ENCODE measurements at regions not wholly inside any gene's neighbourhood (a gene's known extent, or its start where the extent isn't known, plus 50 kb on each side); places are given as distances from the start of the nearest gene placed in this dataset.

DNA sequence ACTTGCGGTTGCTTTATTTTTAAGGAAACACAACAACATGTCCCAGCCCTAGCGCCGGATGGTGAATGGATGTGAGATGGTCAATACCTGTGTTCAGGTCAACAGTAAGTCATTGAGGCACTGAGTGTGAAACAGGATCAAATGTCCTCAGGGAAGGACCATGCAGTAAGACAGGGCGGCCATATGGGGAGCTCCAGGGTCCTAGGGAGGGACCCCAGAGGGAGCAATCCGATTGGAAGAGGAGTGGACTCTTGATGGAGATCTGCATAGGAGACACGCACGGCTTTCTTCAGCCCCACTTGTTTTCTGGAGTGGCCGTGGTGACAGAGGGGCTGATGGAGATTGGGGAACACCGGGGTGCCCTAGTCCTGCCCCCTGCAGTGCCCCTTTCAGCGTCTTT, 423.8 kb upstream of the MKI67 start:
- no peak overlapping the region for H3K27ac Mint-ChIP-seq

DNA sequence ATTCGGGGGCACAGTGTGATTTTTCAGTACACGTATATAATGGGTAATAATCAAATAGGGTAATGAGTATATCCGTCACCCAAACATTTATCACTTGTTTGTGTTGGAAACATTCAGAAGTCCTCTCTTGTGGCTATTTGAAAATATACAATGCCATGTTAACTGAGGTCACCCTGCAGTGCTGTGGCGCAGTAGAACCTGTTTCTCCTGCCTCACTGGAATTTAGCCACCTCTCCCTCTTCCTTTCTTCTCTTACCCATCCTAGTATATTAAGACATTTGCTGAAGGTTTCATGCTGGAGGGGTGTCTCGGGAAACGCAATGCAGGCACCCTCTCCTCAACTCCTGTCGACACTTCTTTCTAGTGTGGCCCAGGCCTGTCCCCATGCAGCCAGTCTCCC, 425.3 kb upstream of the MKI67 start:
- Mint-ChIP-seq H3K9me3 (peaks cover 7% of the 10 kb centered on the region), H3K36me3 (ENCODE audit: low read depth) (peaks cover 5% of the 10 kb centered on the region), H3K4me1 (peaks cover 5% of the 10 kb centered on the region), H3K4me3 (no peak overlapping the region), H3K27ac (no peak overlapping the region), H3K27me3 (ENCODE audit: low read depth) (peaks cover 21% of the 10 kb centered on the region)
- TF ChIP-seq, protein P1, sequence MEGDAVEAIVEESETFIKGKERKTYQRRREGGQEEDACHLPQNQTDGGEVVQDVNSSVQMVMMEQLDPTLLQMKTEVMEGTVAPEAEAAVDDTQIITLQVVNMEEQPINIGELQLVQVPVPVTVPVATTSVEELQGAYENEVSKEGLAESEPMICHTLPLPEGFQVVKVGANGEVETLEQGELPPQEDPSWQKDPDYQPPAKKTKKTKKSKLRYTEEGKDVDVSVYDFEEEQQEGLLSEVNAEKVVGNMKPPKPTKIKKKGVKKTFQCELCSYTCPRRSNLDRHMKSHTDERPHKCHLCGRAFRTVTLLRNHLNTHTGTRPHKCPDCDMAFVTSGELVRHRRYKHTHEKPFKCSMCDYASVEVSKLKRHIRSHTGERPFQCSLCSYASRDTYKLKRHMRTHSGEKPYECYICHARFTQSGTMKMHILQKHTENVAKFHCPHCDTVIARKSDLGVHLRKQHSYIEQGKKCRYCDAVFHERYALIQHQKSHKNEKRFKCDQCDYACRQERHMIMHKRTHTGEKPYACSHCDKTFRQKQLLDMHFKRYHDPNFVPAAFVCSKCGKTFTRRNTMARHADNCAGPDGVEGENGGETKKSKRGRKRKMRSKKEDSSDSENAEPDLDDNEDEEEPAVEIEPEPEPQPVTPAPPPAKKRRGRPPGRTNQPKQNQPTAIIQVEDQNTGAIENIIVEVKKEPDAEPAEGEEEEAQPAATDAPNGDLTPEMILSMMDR (IDR thresholded peaks at IDR 0.05; ENCODE audit: unreplicated experiment in 3 of 3): no peak

More for the DNA sequence above, 423.8 kb upstream of the MKI67 start:
- Mint-ChIP-seq H3K36me3 (ENCODE audit: low read depth) (peaks cover 5% of the 10 kb centered on the region), H3K9me3 (peaks cover 7% of the 10 kb centered on the region), H3K4me1 (peaks cover 5% of the 10 kb centered on the region), H3K27me3 (ENCODE audit: low read depth) (peaks cover 26% of the 10 kb centered on the region), H3K4me3 (no peak overlapping the region)
- TF ChIP-seq, protein P1 (IDR thresholded peaks at IDR 0.05; ENCODE audit: unreplicated experiment in 3 of 3): no peak

DNA sequence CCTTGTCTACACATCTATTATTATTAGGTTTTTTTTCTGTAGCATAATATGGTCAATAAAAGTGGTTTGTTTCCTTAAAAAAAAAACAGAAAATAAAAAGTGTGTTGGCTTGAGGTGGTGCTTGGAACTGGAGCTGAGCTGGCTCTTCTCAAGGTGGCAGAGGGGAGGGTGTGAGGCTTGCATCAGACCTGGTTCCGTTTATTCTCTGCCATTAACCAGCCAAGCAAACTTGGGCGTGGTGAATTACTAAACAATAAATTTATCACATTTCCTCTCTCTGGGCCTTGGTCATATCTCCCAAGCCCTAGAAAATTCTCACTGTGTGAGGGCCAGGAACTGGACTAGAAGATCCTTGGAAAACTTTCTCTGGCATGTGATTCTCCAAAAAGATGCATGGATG, 427.5 kb upstream of the MKI67 start:
- TF ChIP-seq, protein P1 (IDR thresholded peaks at IDR 0.05; ENCODE audit: unreplicated experiment in 3 of 3): no peak
- Mint-ChIP-seq H3K4me3 (no peak overlapping the region), H3K4me1 (no peaks in the 10 kb centered on the region), H3K27me3 (ENCODE audit: low read depth) (peaks cover 14% of the 10 kb centered on the region), H3K27ac (no peak overlapping the region), H3K36me3 (ENCODE audit: low read depth) (peaks cover 5% of the 10 kb centered on the region), H3K9me3 (peaks cover 7% of the 10 kb centered on the region)

DNA sequence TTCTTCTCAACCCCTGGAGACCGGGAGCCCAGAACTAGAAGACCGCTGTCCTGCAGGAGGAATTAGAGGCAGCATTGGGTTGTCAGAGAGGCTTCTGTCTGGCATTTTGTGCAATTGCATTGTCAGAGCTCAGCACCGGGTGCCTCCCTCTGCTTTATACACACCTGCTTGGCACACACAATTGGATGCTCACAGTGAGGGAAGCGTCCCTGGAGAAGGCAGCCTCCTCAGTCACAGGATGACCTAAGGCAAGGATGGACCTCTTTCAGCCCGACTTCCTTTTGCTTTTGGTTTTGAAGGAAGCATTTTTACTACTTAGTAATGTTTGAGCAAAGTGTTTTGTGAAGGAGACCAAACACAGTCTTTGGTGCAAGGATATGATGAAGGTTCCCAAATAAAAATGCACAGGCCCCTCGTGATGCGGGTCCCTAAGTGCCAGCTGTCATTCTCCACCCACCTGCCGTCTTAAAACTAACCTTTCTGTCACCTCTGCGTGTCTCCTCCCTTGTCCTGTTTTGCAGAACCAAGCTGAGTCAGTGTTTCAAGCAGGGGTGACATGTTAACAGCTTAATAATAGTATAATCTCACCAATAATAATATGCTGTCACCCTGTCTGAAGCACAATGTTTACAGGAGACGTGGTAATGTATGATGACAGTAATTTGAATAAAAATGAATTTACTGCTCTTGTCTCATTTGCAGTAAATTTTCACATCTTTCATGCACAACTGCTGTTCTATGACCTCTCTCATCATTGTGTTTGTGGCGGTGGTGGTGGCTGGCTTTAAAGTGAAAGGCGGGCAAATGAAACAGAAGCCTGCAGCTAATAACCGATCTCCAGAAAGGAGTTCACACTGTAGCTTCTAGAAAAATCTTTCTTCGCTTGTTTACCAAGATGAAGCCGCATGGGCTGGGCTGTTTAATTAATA, 430.2 kb upstream of the MKI67 start:
- H3K27ac Mint-ChIP-seq: no peak overlapping the region
- no peak overlapping the region for H3K4me3 Mint-ChIP-seq
- peaks cover 5% of the 10 kb centered on the region for H3K36me3 Mint-ChIP-seq (ENCODE audit: low read depth)
- peaks cover 9% of the 10 kb centered on the region for H3K27me3 Mint-ChIP-seq (ENCODE audit: low read depth)
- TF ChIP-seq, protein P1 (IDR thresholded peaks at IDR 0.05; ENCODE audit: unreplicated experiment in 3 of 3): no peak
- H3K4me1 Mint-ChIP-seq: no peaks in the 10 kb centered on the region
- peaks cover 9% of the 10 kb centered on the region for H3K9me3 Mint-ChIP-seq

DNA sequence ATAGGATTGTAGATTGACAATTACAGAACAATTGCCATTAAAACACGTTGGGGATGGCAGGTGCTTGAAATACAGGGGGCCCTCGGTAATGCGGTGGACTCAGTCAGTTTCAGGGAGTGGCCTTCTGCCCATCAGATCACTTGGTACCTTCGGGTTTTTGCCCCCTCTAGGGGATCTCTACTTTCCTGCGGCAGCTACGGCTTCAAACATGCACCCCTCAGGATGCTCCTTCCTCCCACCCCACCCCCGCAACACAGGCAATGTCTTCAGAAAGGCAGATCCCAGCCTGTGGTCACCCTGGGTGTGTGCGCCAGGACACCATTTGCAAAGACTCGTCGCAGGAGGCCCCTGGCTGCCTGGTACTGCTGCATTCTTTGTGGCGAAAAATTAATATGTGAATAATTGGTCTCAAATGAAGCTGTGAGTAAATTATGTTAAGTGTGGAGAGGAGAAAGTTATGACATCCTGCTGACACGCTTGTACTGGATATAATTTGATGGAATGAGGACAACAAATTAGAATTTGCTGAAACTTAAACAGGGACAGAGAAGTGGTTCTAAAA, 431.0 kb upstream of the MKI67 start:
- Mint-ChIP-seq H3K9me3 (peaks cover 17% of the 10 kb centered on the region), H3K36me3 (ENCODE audit: low read depth) (peaks cover 8% of the 10 kb centered on the region), H3K27ac (no peak overlapping the region), H3K4me3 (no peak overlapping the region), H3K27me3 (ENCODE audit: low read depth) (peaks cover 5% of the 10 kb centered on the region), H3K4me1 (no peaks in the 10 kb centered on the region)
- TF ChIP-seq, protein P1 (IDR thresholded peaks at IDR 0.05; ENCODE audit: unreplicated experiment in 3 of 3): no peak
